ENCODE measurements at regions not wholly inside any gene's neighbourhood (a gene's known extent, or its start where the extent isn't known, plus 50 kb on each side); places are given as distances from the start of the nearest gene placed in this dataset.

- DNase-seq (ENCODE audit: insufficient read length, low spot score) (no peak), FAIRE-seq (no peak)
These were observed 355.5 kb upstream of the ZEB2 start for GRCh38 chr2:144875290-144875969.

GRCh38 chr2:144865670-144866069 lies 345.8 kb upstream of the ZEB2 start:
- FAIRE-seq (no peak), DNase-seq (ENCODE audit: insufficient read length, low spot score) (no peak)

- DNase-seq (ENCODE audit: insufficient read length, low spot score): no peak
- FAIRE-seq: no peak
These were observed 339.8 kb upstream of the ZEB2 start for GRCh38 chr2:144859716-144860115.

GRCh38 chr2:144858211-144858610 lies 338.3 kb upstream of the ZEB2 start:
- DNase-seq (ENCODE audit: insufficient read length, low spot score): no peak

GRCh38 chr2:144854596-144854995 lies 334.7 kb upstream of the ZEB2 start:
- no peak for FAIRE-seq
- DNase-seq (ENCODE audit: insufficient read length, low spot score): no peak

More at GRCh38 chr2:144858211-144858610, 338.3 kb upstream of the ZEB2 start:
- no peak for FAIRE-seq

GRCh38 chr2:144849612-144850011 lies 329.7 kb upstream of the ZEB2 start:
- DNase-seq (ENCODE audit: insufficient read length, low spot score) (no peak), FAIRE-seq (no peak)

- FAIRE-seq: no peak
These were observed 328.5 kb upstream of the ZEB2 start for GRCh38 chr2:144848423-144848822.

GRCh38 chr2:144847347-144848080 lies 327.6 kb upstream of the ZEB2 start:
- FAIRE-seq (no peak), DNase-seq (ENCODE audit: insufficient read length, low spot score) (no peak)

More at GRCh38 chr2:144848423-144848822, 328.5 kb upstream of the ZEB2 start:
- DNase-seq (ENCODE audit: insufficient read length, low spot score): no peak

GRCh38 chr2:144836635-144837350 lies 316.9 kb upstream of the ZEB2 start:
- no peak for FAIRE-seq
- no peak for DNase-seq (ENCODE audit: insufficient read length, low spot score)

GRCh38 chr2:144835634-144836350 lies 315.9 kb upstream of the ZEB2 start:
- DNase-seq (ENCODE audit: insufficient read length, low spot score): no peak
- no peak for FAIRE-seq

GRCh38 chr2:144834998-144835633 lies 315.2 kb upstream of the ZEB2 start:
- no peak for DNase-seq (ENCODE audit: insufficient read length, low spot score)

GRCh38 chr2:144834363-144834762 lies 314.4 kb upstream of the ZEB2 start:
- FAIRE-seq: no peak

More at GRCh38 chr2:144834998-144835633, 315.2 kb upstream of the ZEB2 start:
- FAIRE-seq: no peak

GRCh38 chr2:144833075-144833637 lies 313.2 kb upstream of the ZEB2 start:
- no peak for DNase-seq (ENCODE audit: insufficient read length, low spot score)
- no peak for FAIRE-seq

More at GRCh38 chr2:144834363-144834762, 314.4 kb upstream of the ZEB2 start:
- no peak for DNase-seq (ENCODE audit: insufficient read length, low spot score)

GRCh38 chr2:144832048-144832447 lies 312.1 kb upstream of the ZEB2 start:
- DNase-seq (ENCODE audit: insufficient read length, low spot score) (no peak), FAIRE-seq (no peak)

GRCh38 chr2:144830543-144830942 lies 310.6 kb upstream of the ZEB2 start:
- FAIRE-seq: no peak
- no peak for DNase-seq (ENCODE audit: insufficient read length, low spot score)

GRCh38 chr2:144827404-144827803 lies 307.5 kb upstream of the ZEB2 start:
- no peak for FAIRE-seq
- DNase-seq (ENCODE audit: insufficient read length, low spot score): no peak

- DNase-seq (ENCODE audit: insufficient read length, low spot score) (no peak), FAIRE-seq (no peak)
These were observed 306.2 kb upstream of the ZEB2 start for GRCh38 chr2:144826105-144826504.

GRCh38 chr2:144825331-144826020 lies 305.6 kb upstream of the ZEB2 start:
- DNase-seq (ENCODE audit: insufficient read length, low spot score) (no peak), FAIRE-seq (no peak)

GRCh38 chr2:144824306-144825080 lies 304.6 kb upstream of the ZEB2 start:
- no peak for DNase-seq (ENCODE audit: insufficient read length, low spot score)
- FAIRE-seq: no peak

Measured in GM19239 (cell line).